ENCODE measurements at regions not wholly inside any gene's neighbourhood (a gene's known extent, or its start where the extent isn't known, plus 50 kb on each side); places are given as distances from the start of the nearest gene placed in this dataset.

- TF ChIP-seq CTCF (IDR thresholded peaks at IDR 0.05; ENCODE audit: borderline replicate concordance, insufficient read depth, low read depth, low read length) = no peak
- H3K4me3 ChIP-seq (ENCODE audit: low read depth, low read length) = no peak overlapping the region
Measured at GRCh38 chr7:116097365-116098009, 66.9 kb upstream of the TFEC start.

- H3K4me3 ChIP-seq (ENCODE audit: low read depth, low read length) = no peak overlapping the region
- no peak for TF ChIP-seq CTCF (IDR thresholded peaks at IDR 0.05; ENCODE audit: borderline replicate concordance, insufficient read depth, low read depth, low read length)
Measured at GRCh38 chr7:116098175-116098574, 67.6 kb upstream of the TFEC start.

DNA sequence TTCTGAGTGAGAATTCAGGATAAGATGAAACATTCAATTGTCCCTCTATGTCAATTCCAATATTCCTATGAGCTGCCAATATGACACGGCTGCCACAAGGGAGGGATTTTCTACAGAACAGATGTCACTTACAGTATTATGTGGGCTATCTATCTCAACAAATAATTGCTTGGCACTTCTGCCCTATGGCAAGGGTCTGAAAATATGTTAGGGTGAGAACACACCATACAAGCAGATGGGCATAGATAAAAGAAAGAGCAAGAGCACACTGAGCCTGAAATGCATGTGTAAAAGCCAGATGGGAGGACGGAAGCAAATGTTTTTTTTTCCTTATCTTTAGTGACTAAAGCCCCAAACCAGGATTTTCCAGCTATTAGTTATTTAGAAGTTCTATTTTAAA is 70.1 kb upstream of the TFEC start:
- no peak for TF ChIP-seq CTCF (IDR thresholded peaks at IDR 0.05; ENCODE audit: borderline replicate concordance, insufficient read depth, low read depth, low read length)
- no peak overlapping the region for H3K4me3 ChIP-seq (ENCODE audit: low read depth, low read length)

GRCh38 chr7:116101704-116102103 is 71.1 kb upstream of the TFEC start:
- H3K4me3 ChIP-seq (ENCODE audit: low read depth, low read length) = no peak overlapping the region
- no peak for TF ChIP-seq CTCF (IDR thresholded peaks at IDR 0.05; ENCODE audit: borderline replicate concordance, insufficient read depth, low read depth, low read length)

DNA sequence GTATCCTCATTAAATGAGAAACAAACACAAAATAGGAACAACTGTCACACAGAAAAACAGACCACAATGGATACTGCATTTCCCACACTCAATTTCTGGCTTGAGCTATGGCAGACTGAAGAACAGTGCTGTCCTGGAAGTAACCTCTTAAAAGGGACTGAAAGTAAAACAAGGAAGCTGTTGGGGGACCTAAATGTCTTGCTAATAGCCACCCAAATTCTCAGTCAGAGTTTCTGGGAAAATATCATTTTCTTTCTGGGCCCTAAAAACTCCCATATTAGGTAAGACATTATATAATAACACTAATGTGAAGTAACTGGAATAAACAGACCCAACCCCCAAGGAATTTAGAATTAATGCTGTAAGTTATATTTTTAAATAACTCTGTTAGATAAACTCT is 80.9 kb upstream of the TFEC start:
- TF ChIP-seq CTCF (IDR thresholded peaks at IDR 0.05; ENCODE audit: borderline replicate concordance, insufficient read depth, low read depth, low read length) = no peak
- H3K4me3 ChIP-seq (ENCODE audit: low read depth, low read length) = no peak overlapping the region

- TF ChIP-seq CTCF (IDR thresholded peaks at IDR 0.05; ENCODE audit: borderline replicate concordance, insufficient read depth, low read depth, low read length) = no peak
- H3K4me3 ChIP-seq (ENCODE audit: low read depth, low read length) = no peak overlapping the region
Measured at GRCh38 chr7:116113310-116113709, 82.7 kb upstream of the TFEC start.

DNA sequence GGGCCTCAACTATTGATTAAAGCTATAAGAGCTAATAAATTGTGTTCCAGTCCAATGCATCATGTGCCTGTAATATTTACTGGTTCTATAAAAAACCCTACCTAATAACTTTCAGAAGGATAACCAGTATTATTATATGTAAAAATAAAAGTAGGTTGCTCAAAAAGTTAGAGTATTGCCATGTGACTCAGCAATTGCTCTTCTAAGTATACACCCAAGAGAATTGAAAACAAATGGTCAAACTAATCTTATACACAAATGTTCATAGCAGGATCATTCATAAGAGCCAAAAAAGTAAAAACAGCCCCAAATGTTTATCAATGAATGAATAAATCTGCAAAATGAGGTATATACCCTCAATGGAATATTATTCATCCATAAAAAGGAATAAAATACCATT is 89.5 kb upstream of the TES start:
- H3K4me3 ChIP-seq (ENCODE audit: low read depth, low read length) = no peak overlapping the region

More for the DNA sequence above, 89.5 kb upstream of the TES start:
- no peak for TF ChIP-seq CTCF (IDR thresholded peaks at IDR 0.05; ENCODE audit: borderline replicate concordance, insufficient read depth, low read depth, low read length)

Data from GM12875 (cell line).